Trophoblast cell (in vitro differentiated cells and primary cell): ENCODE measurements at regions not wholly inside any gene's neighbourhood (a gene's known extent, or its start where the extent isn't known, plus 50 kb on each side); places are given as distances from the start of the nearest gene placed in this dataset.

Experiments used
- DNase-seq, 2 donors: peaks; one replicate each; pipeline ENCODE4 v3.0.0-alpha.2; 2016
- H2AFZ ChIP-seq: 2 replicates; pipeline ENCODE4 v1.6.1; 2013; ENCODE audit warnings: low read length, moderate library complexity, mild to moderate bottlenecking; ENCODE audit not compliant: insufficient read depth, poor library complexity
- H2AK5ac ChIP-seq: 2 replicates; pipeline ENCODE4 v1.6.1; 2013; ENCODE audit warnings: mild to moderate bottlenecking, low read length
- H2BK120ac ChIP-seq: 2 replicates; pipeline ENCODE4 v1.6.1; 2013; ENCODE audit warnings: low read length, mild to moderate bottlenecking, moderate library complexity; ENCODE audit not compliant: insufficient read depth, poor library complexity
- H2BK12ac ChIP-seq: 2 replicates; pipeline ENCODE4 v1.6.1; 2013; ENCODE audit warnings: mild to moderate bottlenecking, low read length, moderate library complexity
- H2BK5ac ChIP-seq: 2 replicates; pipeline ENCODE4 v1.6.1; 2013; ENCODE audit warnings: low read length, low read depth, moderate library complexity, mild to moderate bottlenecking; ENCODE audit not compliant: poor library complexity
- H3K14ac ChIP-seq: 2 replicates; pipeline ENCODE4 v1.6.1; 2013; ENCODE audit warnings: mild to moderate bottlenecking, low read length
- H3K18ac ChIP-seq: 2 replicates; pipeline ENCODE4 v1.6.1; 2013; ENCODE audit warnings: mild to moderate bottlenecking, low read length
- H3K23ac ChIP-seq: 2 replicates; pipeline ENCODE4 v1.6.1; 2013; ENCODE audit warnings: low read length
- H3K27ac ChIP-seq: 2 replicates; pipeline ENCODE4 v1.5.1; 2013; ENCODE audit warnings: low read depth, mild to moderate bottlenecking, inconsistent platforms, low read length, moderate library complexity
- H3K27me3 ChIP-seq: 2 replicates; pipeline ENCODE4 v1.6.1; 2013; ENCODE audit warnings: inconsistent platforms, mild to moderate bottlenecking, low read length, moderate library complexity; ENCODE audit not compliant: insufficient read depth
- H3K36me3 ChIP-seq, 2 experiments: 1 replicate in 1 of 2; 2 replicates in 1 of 2; pipeline ENCODE4 v1.6.1; 2013; ENCODE audit warnings: low read length in 2 of 2, mild to moderate bottlenecking in 2 of 2, moderate library complexity in 1 of 2; ENCODE audit not compliant: insufficient read depth in 2 of 2, control insufficient read depth in 1 of 2
- H3K4ac ChIP-seq: 2 replicates; pipeline ENCODE4 v1.6.1; 2013; ENCODE audit warnings: low read depth, mild to moderate bottlenecking, low read length, moderate library complexity
- H3K4me1 ChIP-seq, 2 experiments: 1 replicate in 1 of 2; 2 replicates in 1 of 2; pipeline ENCODE4 v1.6.1; 2013; ENCODE audit warnings: low read length in 2 of 2, mild to moderate bottlenecking in 2 of 2, moderate library complexity in 1 of 2; ENCODE audit not compliant: insufficient read depth in 2 of 2, control insufficient read depth in 1 of 2
- H3K4me2 ChIP-seq: 2 replicates; pipeline ENCODE4 v1.6.1; 2013; ENCODE audit warnings: inconsistent platforms, mild to moderate bottlenecking, low read length, moderate library complexity
- H3K4me3 ChIP-seq: 2 replicates; pipeline ENCODE4 v1.5.1; 2013; ENCODE audit warnings: mild to moderate bottlenecking, low read depth, low read length, inconsistent platforms
- H3K79me1 ChIP-seq: one replicate; pipeline ENCODE4 v1.6.1; 2013; ENCODE audit warnings: low read length
- H3K79me2 ChIP-seq: 2 replicates; pipeline ENCODE4 v1.6.1; 2013; ENCODE audit warnings: low read length, mild to moderate bottlenecking; ENCODE audit not compliant: control insufficient read depth, insufficient read depth, poor library complexity
- H3K9ac ChIP-seq: 2 replicates; pipeline ENCODE4 v1.6.1; 2013; ENCODE audit warnings: mild to moderate bottlenecking, low read length
- H3K9me3 ChIP-seq: 2 replicates; pipeline ENCODE4 v1.6.1; 2013; ENCODE audit warnings: low read depth, mild to moderate bottlenecking, control low read depth, inconsistent platforms, low read length; ENCODE audit not compliant: insufficient read depth
- H4K12ac ChIP-seq: 2 replicates; pipeline ENCODE4 v1.6.1; 2013; ENCODE audit warnings: low read depth, mild to moderate bottlenecking, low read length, moderate library complexity
- H4K8ac ChIP-seq: 2 replicates; pipeline ENCODE4 v1.6.1; 2013; ENCODE audit warnings: low read depth, mild to moderate bottlenecking, low read length, moderate library complexity
- H4K91ac ChIP-seq: one replicate; pipeline ENCODE4 v1.6.1; 2013; ENCODE audit warnings: low read depth, mild to moderate bottlenecking, low read length, moderate library complexity
- WGBS: extraction: QIAGEN DNeasy Blood & Tissue Kit; methylation state at CpG from one replicate; pipeline ENCODE4 v1.1.7; 2013; ENCODE audit warnings: missing lambda C conversion rate; ENCODE audit not compliant: insufficient read length, insufficient coverage; ENCODE audit errors: extremely low coverage; 5-methylcytosine and 5-hydroxymethylcytosine counted together

DNA sequence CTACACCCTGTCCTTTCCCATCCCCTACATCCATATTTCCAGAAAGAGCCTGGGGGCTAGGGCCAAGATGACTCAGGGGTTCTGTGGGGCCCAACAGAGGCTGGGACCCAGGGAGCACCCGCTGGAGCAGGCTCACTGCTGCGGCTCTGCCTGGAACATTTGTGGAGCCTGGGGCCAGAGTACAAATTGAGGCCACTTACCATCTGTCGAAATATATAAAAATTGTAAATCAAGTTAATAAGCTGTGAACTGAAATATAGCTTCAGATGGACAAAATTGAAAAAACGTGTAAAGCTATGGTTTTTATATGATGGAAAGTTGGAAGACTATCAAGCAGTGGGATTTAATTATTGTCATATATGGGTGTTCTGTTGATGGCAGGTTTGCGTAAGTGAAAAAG is 82.9 kb upstream of the ATXN1 start:
- H3K79me2 ChIP-seq = no peaks in the 10 kb centered on the region
- H3K4me1 ChIP-seq = no peaks in the 10 kb centered on the region
- H3K27ac ChIP-seq = no peak overlapping the region
- H4K12ac ChIP-seq = no peak overlapping the region
- H4K91ac ChIP-seq = no peak overlapping the region
- DNase-seq = no peak
- no peak overlapping the region for H3K4ac ChIP-seq
- H3K36me3 ChIP-seq = no peaks in the 10 kb centered on the region
- no peaks in the 10 kb centered on the region for H3K27me3 ChIP-seq
- H2BK120ac ChIP-seq = no peak overlapping the region
- H3K9me3 ChIP-seq = no peaks in the 10 kb centered on the region
- no peak overlapping the region for H2BK12ac ChIP-seq
- H4K8ac ChIP-seq = no peak overlapping the region
- no peaks in the 10 kb centered on the region for H3K79me1 ChIP-seq
- H3K9ac ChIP-seq = no peak overlapping the region
- no peak overlapping the region for H2AK5ac ChIP-seq
- H2AFZ ChIP-seq = no peak overlapping the region
- H3K4me2 ChIP-seq = no peak overlapping the region
- no peak overlapping the region for H3K18ac ChIP-seq
- no peak overlapping the region for H3K23ac ChIP-seq
- WGBS = no CpG with 5 or more reads among the region's 5 CpGs
- H3K4me3 ChIP-seq = no peak overlapping the region
- H3K14ac ChIP-seq = no peak overlapping the region
- H2BK5ac ChIP-seq = no peak overlapping the region

- WGBS = no CpG with 5 or more reads among the region's 4 CpGs
- H3K27me3 ChIP-seq = no peaks in the 10 kb centered on the region
- no peak overlapping the region for H3K18ac ChIP-seq
- H2BK12ac ChIP-seq = no peak overlapping the region
- H2AFZ ChIP-seq = no peak overlapping the region
- H2BK5ac ChIP-seq = no peak overlapping the region
- no peak overlapping the region for H4K12ac ChIP-seq
- no peak overlapping the region for H4K8ac ChIP-seq
- H3K36me3 ChIP-seq = no peaks in the 10 kb centered on the region
- no peak overlapping the region for H3K4me2 ChIP-seq
- H3K23ac ChIP-seq = no peak overlapping the region
- H3K4me1 ChIP-seq = no peaks in the 10 kb centered on the region
- H3K4ac ChIP-seq = no peak overlapping the region
- H2BK120ac ChIP-seq = no peak overlapping the region
- H3K27ac ChIP-seq = no peak overlapping the region
- H3K4me3 ChIP-seq = no peak overlapping the region
- H4K91ac ChIP-seq = no peak overlapping the region
- no peaks in the 10 kb centered on the region for H3K9me3 ChIP-seq
- no peaks in the 10 kb centered on the region for H3K79me2 ChIP-seq
- H3K79me1 ChIP-seq = no peaks in the 10 kb centered on the region
- DNase-seq = peak in 1 of 2 donors; percentile 37
- H3K14ac ChIP-seq = no peak overlapping the region
- H2AK5ac ChIP-seq = no peak overlapping the region
- H3K9ac ChIP-seq = no peak overlapping the region
Observed at GRCh38 chr6:16842676-16843075, 81.4 kb upstream of the ATXN1 start.

DNA sequence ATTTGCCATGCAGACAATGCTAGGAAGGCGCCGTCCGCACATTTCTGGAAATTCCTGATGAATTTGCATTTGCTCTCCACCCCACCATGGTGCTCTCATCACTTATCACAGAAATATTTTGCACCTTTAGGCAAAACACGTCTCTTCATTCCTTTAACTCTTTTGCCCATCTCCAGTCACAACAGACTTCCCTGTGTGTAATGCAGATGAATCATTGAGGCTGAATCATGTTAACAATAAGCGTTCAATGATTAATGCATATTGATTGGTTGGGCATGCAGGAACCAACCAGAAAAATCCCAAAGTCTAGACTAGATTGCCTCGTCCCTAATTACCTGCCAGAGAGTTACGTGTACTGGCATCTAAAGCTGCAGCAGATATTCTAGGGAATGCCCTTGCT is 80.0 kb upstream of the ATXN1 start:
- Histone ChIP-seq H2AK5ac (no peak overlapping the region), H3K9me3 (no peaks in the 10 kb centered on the region), H3K27me3 (no peaks in the 10 kb centered on the region), H4K8ac (no peak overlapping the region), H4K91ac (no peak overlapping the region), H3K4me3 (no peak overlapping the region), H4K12ac (no peak overlapping the region), H2AFZ (no peak overlapping the region), H3K14ac (no peak overlapping the region), H3K4me1 (no peaks in the 10 kb centered on the region), H3K23ac (no peak overlapping the region), H3K79me1 (no peaks in the 10 kb centered on the region), H3K27ac (no peak overlapping the region), H2BK120ac (no peak overlapping the region), H3K18ac (no peak overlapping the region), H3K79me2 (no peaks in the 10 kb centered on the region), H3K4ac (no peak overlapping the region), H3K36me3 (no peaks in the 10 kb centered on the region), H3K4me2 (no peak overlapping the region), H3K9ac (no peak overlapping the region), H2BK12ac (no peak overlapping the region), H2BK5ac (no peak overlapping the region)
- no CpG with 5 or more reads among the region's 7 CpGs for WGBS
- DNase-seq = peak; percentile 76 to 90

DNA sequence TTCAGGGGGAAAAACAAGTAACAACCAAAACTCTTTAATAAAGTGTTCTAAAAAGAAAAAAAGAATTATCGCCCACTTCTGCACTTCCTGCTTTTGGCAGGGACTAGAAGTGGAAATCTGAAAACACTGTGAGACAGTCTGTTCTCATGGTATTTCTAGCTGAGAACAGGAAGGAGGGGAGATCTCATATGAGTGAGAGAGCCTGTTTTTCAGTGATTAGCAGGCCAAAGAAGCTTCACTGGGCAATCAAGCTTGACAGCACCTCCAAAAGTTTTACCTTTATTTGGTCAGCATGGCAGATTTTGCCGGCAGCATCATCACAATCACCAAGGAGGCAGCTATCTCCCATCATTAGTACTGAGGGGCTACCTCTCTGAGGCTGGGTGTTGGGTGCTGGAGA is 79.5 kb upstream of the ATXN1 start:
- Histone ChIP-seq H3K4me1 (no peaks in the 10 kb centered on the region), H3K18ac (no peak overlapping the region), H2BK12ac (no peak overlapping the region), H4K12ac (no peak overlapping the region), H3K27ac (no peak overlapping the region), H3K4me2 (no peak overlapping the region), H3K79me1 (no peaks in the 10 kb centered on the region), H3K4me3 (no peak overlapping the region), H2AFZ (no peak overlapping the region), H3K36me3 (no peaks in the 10 kb centered on the region), H3K9ac (no peak overlapping the region), H4K8ac (no peak overlapping the region), H2BK5ac (no peak overlapping the region), H3K27me3 (no peaks in the 10 kb centered on the region), H4K91ac (no peak overlapping the region), H3K14ac (no peak overlapping the region), H2BK120ac (no peak overlapping the region), H3K23ac (no peak overlapping the region), H3K4ac (no peak overlapping the region), H2AK5ac (no peak overlapping the region), H3K79me2 (no peaks in the 10 kb centered on the region), H3K9me3 (no peaks in the 10 kb centered on the region)
- DNase-seq = no peak
- WGBS = no CpG with 5 or more reads among the region's 2 CpGs
